ENCODE measurements at regions not wholly inside any gene's neighbourhood (a gene's known extent, or its start where the extent isn't known, plus 50 kb on each side); places are given as distances from the start of the nearest gene placed in this dataset.

GRCh38 chr7:20861468-20861867 is 74.8 kb upstream of the SP8 start:
- Histone ChIP-seq H3K27me3 (ENCODE audit: control insufficient read depth in 3 of 3, insufficient read depth in 3 of 3, low read depth in 1 of 3, low read length in 3 of 3) (no peaks in the 10 kb centered on the region), H3K14ac (ENCODE audit: low read length) (no peak overlapping the region), H3K27ac (replicated peaks; ENCODE audit: low read length) (no peak overlapping the region), H3K18ac (ENCODE audit: low read length) (no peak overlapping the region), H3K79me1 (ENCODE audit: low read depth, low read length) (no peaks in the 10 kb centered on the region), H3K4me2 (ENCODE audit: insufficient read depth, low read length, poor library complexity, severe bottlenecking) (no peak overlapping the region), H4K91ac (ENCODE audit: low read depth, low read length, poor library complexity) (no peak overlapping the region), H2BK12ac (ENCODE audit: low read length) (no peak overlapping the region), H2AFZ (ENCODE audit: low read length) (no peak overlapping the region), H3K4me1 (ENCODE audit: control insufficient read depth in 2 of 2, insufficient read depth in 1 of 2, low read depth in 1 of 2, low read length in 2 of 2) (no peaks in the 10 kb centered on the region), H3K36me3 (replicated peaks in 1 of 2; ENCODE audit: control insufficient read depth in 2 of 2, insufficient read depth in 2 of 2, low read length in 2 of 2) (no peaks in the 10 kb centered on the region), H3K23ac (ENCODE audit: low read depth, low read length, poor library complexity) (no peak overlapping the region), H2BK5ac (ENCODE audit: low read length) (no peak overlapping the region), H2BK15ac (ENCODE audit: low read length) (no peak overlapping the region), H2AK5ac (ENCODE audit: low read depth, low read length) (no peak overlapping the region), H3K9me3 (replicated peaks in 1 of 2; ENCODE audit: control insufficient read depth in 2 of 2, insufficient read depth in 1 of 2, low read depth in 1 of 2, low read length in 2 of 2) (peaks cover 0 to 2% of the 10 kb centered on the region in 2 donors), H4K8ac (ENCODE audit: low read depth, low read length) (no peak overlapping the region), H3K4ac (ENCODE audit: low read length) (no peak overlapping the region), H3K9ac (ENCODE audit: low read depth, low read length, poor library complexity) (no peak overlapping the region), H2BK120ac (ENCODE audit: low read depth, low read length) (no peak overlapping the region), H3K4me3 (ENCODE audit: low read length in 2 of 2) (no peak overlapping the region)
- no peak for DNase-seq (ENCODE audit: low spot score)
- no CpG with 5 or more reads among the region's 4 CpGs for WGBS, 2 donors (ENCODE audit: extremely low coverage in 2 of 2, insufficient read length in 2 of 2, insufficient replicate concordance in 1 of 2)

DNA sequence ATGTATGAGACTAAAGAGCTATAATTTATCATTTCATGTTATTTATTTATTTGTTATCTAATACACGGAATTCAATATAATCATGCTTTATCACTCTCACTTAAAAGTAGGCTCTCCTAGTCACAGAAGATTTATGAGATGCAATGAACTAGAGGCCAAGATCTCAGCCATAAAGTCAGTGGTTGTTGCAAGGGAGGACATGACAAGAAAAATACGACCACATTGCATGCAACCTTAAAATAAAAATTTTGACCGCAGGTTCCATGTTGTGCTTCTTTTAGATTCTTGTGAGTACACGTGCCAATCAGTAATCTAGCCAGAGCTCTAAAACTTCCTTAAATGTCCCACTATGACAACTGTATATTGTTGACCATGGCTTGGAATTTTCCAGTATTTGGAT is 75.9 kb upstream of the SP8 start:
- WGBS, 2 donors (ENCODE audit: extremely low coverage in 2 of 2, insufficient read length in 2 of 2, insufficient replicate concordance in 1 of 2): no CpG with 5 or more reads among the region's 4 CpGs
- no peak overlapping the region for H3K18ac ChIP-seq (ENCODE audit: low read length)

DNA sequence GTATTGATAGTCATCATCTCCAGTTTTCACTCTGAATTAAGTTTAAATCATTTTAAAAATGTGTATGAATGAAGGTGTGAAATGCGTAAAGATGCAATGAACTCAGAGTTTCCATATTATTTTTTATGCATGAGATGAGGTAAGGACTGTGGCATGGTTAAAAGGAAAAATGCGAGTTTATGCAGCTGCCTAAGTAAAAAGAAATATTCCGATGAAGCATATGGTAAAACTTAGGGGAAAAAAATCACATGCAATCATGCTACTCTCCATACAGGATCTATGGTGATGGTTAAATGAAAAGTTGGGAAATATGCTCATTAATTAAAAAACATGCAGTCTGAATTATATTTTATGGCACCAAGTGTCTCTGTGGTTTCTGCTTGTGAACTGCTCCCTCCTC is 77.5 kb upstream of the SP8 start:
- Histone ChIP-seq H2BK120ac (ENCODE audit: low read depth, low read length) (no peak overlapping the region), H2AK5ac (ENCODE audit: low read depth, low read length) (no peak overlapping the region), H3K27me3 (ENCODE audit: control insufficient read depth in 3 of 3, insufficient read depth in 3 of 3, low read depth in 1 of 3, low read length in 3 of 3) (no peaks in the 10 kb centered on the region), H3K4me3 (ENCODE audit: low read length in 2 of 2) (no peak overlapping the region), H3K14ac (ENCODE audit: low read length) (no peak overlapping the region), H3K4ac (ENCODE audit: low read length) (no peak overlapping the region), H2AFZ (ENCODE audit: low read length) (no peak overlapping the region), H3K23ac (ENCODE audit: low read depth, low read length, poor library complexity) (no peak overlapping the region), H3K4me1 (ENCODE audit: control insufficient read depth in 2 of 2, insufficient read depth in 1 of 2, low read depth in 1 of 2, low read length in 2 of 2) (no peaks in the 10 kb centered on the region), H3K18ac (ENCODE audit: low read length) (no peak overlapping the region), H3K27ac (replicated peaks; ENCODE audit: low read length) (no peak overlapping the region), H2BK12ac (ENCODE audit: low read length) (no peak overlapping the region), H3K9me3 (replicated peaks in 1 of 2; ENCODE audit: control insufficient read depth in 2 of 2, insufficient read depth in 1 of 2, low read depth in 1 of 2, low read length in 2 of 2) (no peaks in the 10 kb centered on the region), H2BK15ac (ENCODE audit: low read length) (no peak overlapping the region), H3K36me3 (replicated peaks in 1 of 2; ENCODE audit: control insufficient read depth in 2 of 2, insufficient read depth in 2 of 2, low read length in 2 of 2) (no peaks in the 10 kb centered on the region), H3K79me1 (ENCODE audit: low read depth, low read length) (no peaks in the 10 kb centered on the region), H4K8ac (ENCODE audit: low read depth, low read length) (no peak overlapping the region), H3K9ac (ENCODE audit: low read depth, low read length, poor library complexity) (no peak overlapping the region), H4K91ac (ENCODE audit: low read depth, low read length, poor library complexity) (no peak overlapping the region), H3K4me2 (ENCODE audit: insufficient read depth, low read length, poor library complexity, severe bottlenecking) (no peak overlapping the region), H2BK5ac (ENCODE audit: low read length) (no peak overlapping the region)
- DNase-seq (ENCODE audit: low spot score): no peak
- WGBS, 2 donors (ENCODE audit: extremely low coverage in 2 of 2, insufficient read length in 2 of 2, insufficient replicate concordance in 1 of 2): no CpG with 5 or more reads among the region's 3 CpGs

More for the DNA sequence above, 75.9 kb upstream of the SP8 start:
- Histone ChIP-seq H3K9ac (ENCODE audit: low read depth, low read length, poor library complexity) (no peak overlapping the region), H3K36me3 (replicated peaks in 1 of 2; ENCODE audit: control insufficient read depth in 2 of 2, insufficient read depth in 2 of 2, low read length in 2 of 2) (no peaks in the 10 kb centered on the region), H2BK120ac (ENCODE audit: low read depth, low read length) (no peak overlapping the region), H3K27ac (replicated peaks; ENCODE audit: low read length) (no peak overlapping the region), H2BK12ac (ENCODE audit: low read length) (no peak overlapping the region), H2BK5ac (ENCODE audit: low read length) (no peak overlapping the region), H3K27me3 (ENCODE audit: control insufficient read depth in 3 of 3, insufficient read depth in 3 of 3, low read depth in 1 of 3, low read length in 3 of 3) (no peaks in the 10 kb centered on the region), H3K4me2 (ENCODE audit: insufficient read depth, low read length, poor library complexity, severe bottlenecking) (no peak overlapping the region), H3K79me1 (ENCODE audit: low read depth, low read length) (no peaks in the 10 kb centered on the region), H3K23ac (ENCODE audit: low read depth, low read length, poor library complexity) (no peak overlapping the region), H2BK15ac (ENCODE audit: low read length) (no peak overlapping the region), H3K4me3 (ENCODE audit: low read length in 2 of 2) (no peak overlapping the region), H3K4me1 (ENCODE audit: control insufficient read depth in 2 of 2, insufficient read depth in 1 of 2, low read depth in 1 of 2, low read length in 2 of 2) (no peaks in the 10 kb centered on the region), H2AK5ac (ENCODE audit: low read depth, low read length) (no peak overlapping the region), H2AFZ (ENCODE audit: low read length) (no peak overlapping the region), H3K14ac (ENCODE audit: low read length) (no peak overlapping the region), H3K9me3 (replicated peaks in 1 of 2; ENCODE audit: control insufficient read depth in 2 of 2, insufficient read depth in 1 of 2, low read depth in 1 of 2, low read length in 2 of 2) (peaks cover 0 to 2% of the 10 kb centered on the region in 2 donors), H4K8ac (ENCODE audit: low read depth, low read length) (no peak overlapping the region), H4K91ac (ENCODE audit: low read depth, low read length, poor library complexity) (no peak overlapping the region), H3K4ac (ENCODE audit: low read length) (no peak overlapping the region)
- no peak for DNase-seq (ENCODE audit: low spot score)

DNA sequence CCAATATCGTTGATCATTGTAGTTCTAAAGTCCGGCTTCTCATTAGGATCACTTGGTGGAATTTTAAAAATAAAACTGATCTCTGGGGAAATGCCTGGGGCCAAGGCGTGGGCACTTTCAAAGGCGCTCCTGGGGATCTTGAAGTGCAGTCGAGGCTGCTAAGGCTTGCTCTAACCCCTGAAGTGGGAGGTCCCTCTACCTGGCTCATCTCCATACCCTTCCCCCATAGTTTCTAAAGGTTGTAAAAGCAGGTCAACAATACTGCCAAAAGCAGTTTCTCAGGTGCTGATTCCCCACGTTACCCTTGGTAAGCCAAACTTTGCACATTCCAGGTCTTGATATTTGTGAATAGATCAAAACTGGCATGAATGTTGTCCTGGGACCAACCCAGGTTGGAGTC is 79.0 kb upstream of the SP8 start:
- no peak overlapping the region for H3K27ac ChIP-seq (replicated peaks; ENCODE audit: low read length)
- no peak overlapping the region for H2BK15ac ChIP-seq (ENCODE audit: low read length)
- no peak overlapping the region for H3K14ac ChIP-seq (ENCODE audit: low read length)
- H3K9ac ChIP-seq (ENCODE audit: low read depth, low read length, poor library complexity): no peak overlapping the region
- WGBS, 2 donors (ENCODE audit: extremely low coverage in 2 of 2, insufficient read length in 2 of 2, insufficient replicate concordance in 1 of 2): no CpG with 5 or more reads among the region's 6 CpGs
- no peak overlapping the region for H2BK5ac ChIP-seq (ENCODE audit: low read length)
- no peak overlapping the region for H2AFZ ChIP-seq (ENCODE audit: low read length)
- DNase-seq (ENCODE audit: low spot score): no peak
- H2BK12ac ChIP-seq (ENCODE audit: low read length): no peak overlapping the region
- H3K4ac ChIP-seq (ENCODE audit: low read length): no peak overlapping the region
- H3K23ac ChIP-seq (ENCODE audit: low read depth, low read length, poor library complexity): no peak overlapping the region
- no peak overlapping the region for H3K4me2 ChIP-seq (ENCODE audit: insufficient read depth, low read length, poor library complexity, severe bottlenecking)
- H3K27me3 ChIP-seq (ENCODE audit: control insufficient read depth in 3 of 3, insufficient read depth in 3 of 3, low read depth in 1 of 3, low read length in 3 of 3): no peaks in the 10 kb centered on the region
- H3K4me1 ChIP-seq (ENCODE audit: control insufficient read depth in 2 of 2, insufficient read depth in 1 of 2, low read depth in 1 of 2, low read length in 2 of 2): no peaks in the 10 kb centered on the region
- no peak overlapping the region for H3K4me3 ChIP-seq (ENCODE audit: low read length in 2 of 2)
- H2BK120ac ChIP-seq (ENCODE audit: low read depth, low read length): no peak overlapping the region
- H2AK5ac ChIP-seq (ENCODE audit: low read depth, low read length): no peak overlapping the region
- H4K91ac ChIP-seq (ENCODE audit: low read depth, low read length, poor library complexity): no peak overlapping the region
- no peak overlapping the region for H3K18ac ChIP-seq (ENCODE audit: low read length)
- H3K36me3 ChIP-seq (replicated peaks in 1 of 2; ENCODE audit: control insufficient read depth in 2 of 2, insufficient read depth in 2 of 2, low read length in 2 of 2): no peaks in the 10 kb centered on the region
- no peaks in the 10 kb centered on the region for H3K9me3 ChIP-seq (replicated peaks in 1 of 2; ENCODE audit: control insufficient read depth in 2 of 2, insufficient read depth in 1 of 2, low read depth in 1 of 2, low read length in 2 of 2)
- H4K8ac ChIP-seq (ENCODE audit: low read depth, low read length): no peak overlapping the region
- no peaks in the 10 kb centered on the region for H3K79me1 ChIP-seq (ENCODE audit: low read depth, low read length)
